A549 (cell line): ENCODE measurements at regions not wholly inside any gene's neighbourhood (a gene's known extent, or its start where the extent isn't known, plus 50 kb on each side); places are given as distances from the start of the nearest gene placed in this dataset.

Experiments
- ESRRA ChIP-seq: fragments of 150-350 bp; IDR thresholded peaks from 2 replicates; pipeline ENCODE4 v1.6.1; 2014; ENCODE audit warnings: mild to moderate bottlenecking, low read length, borderline replicate concordance
- NFE2L2 ChIP-seq: fragments of 150-350 bp; conservative IDR thresholded peaks from 2 replicates; pipeline ENCODE4 v1.6.1; 2014; ENCODE audit warnings: low read length
- POLR2A ChIP-seq: IDR thresholded peaks from 2 replicates; pipeline ENCODE4 v1.6.1; 2012; ENCODE audit warnings: mild to moderate bottlenecking, low read length
- POLR2AphosphoS2 ChIP-seq: conservative IDR thresholded peaks from 2 replicates; pipeline ENCODE4 v1.6.1; 2012; ENCODE audit warnings: low read length, improper control_type of control experiment, inconsistent platforms
- SMC3 ChIP-seq: fragments of >200 bp; sonication (Bioruptor Twin); formaldehyde crosslinking; IDR thresholded peaks from 3 replicates; pipeline ENCODE4 v1.6.1; 2018; ENCODE audit warnings: inconsistent platforms
- ZFP36 ChIP-seq: fragments of 450-650 bp; IDR thresholded peaks from 2 replicates; pipeline ENCODE4 v1.6.1; 2014; ENCODE audit warnings: borderline replicate concordance; ENCODE audit not compliant: partially characterized antibody
- ZNF302 ChIP-seq: fragments of 250-450 bp; sonication (Bioruptor Pico); IDR thresholded peaks from 2 replicates; pipeline ENCODE4 v1.9.0; 2021; ENCODE audit warnings: inconsistent platforms, mild to moderate bottlenecking, moderate library complexity
- TF ChIP-seq, protein P1 (sequence below): fragments of >200 bp; sonication (Bioruptor Twin); formaldehyde crosslinking; IDR thresholded peaks from 3 replicates; pipeline ENCODE4 v1.5.1; 2016
- TF ChIP-seq, protein P2 (sequence below): IDR thresholded peaks from 2 replicates; pipeline ENCODE4 v1.6.1; 2012

DNA sequence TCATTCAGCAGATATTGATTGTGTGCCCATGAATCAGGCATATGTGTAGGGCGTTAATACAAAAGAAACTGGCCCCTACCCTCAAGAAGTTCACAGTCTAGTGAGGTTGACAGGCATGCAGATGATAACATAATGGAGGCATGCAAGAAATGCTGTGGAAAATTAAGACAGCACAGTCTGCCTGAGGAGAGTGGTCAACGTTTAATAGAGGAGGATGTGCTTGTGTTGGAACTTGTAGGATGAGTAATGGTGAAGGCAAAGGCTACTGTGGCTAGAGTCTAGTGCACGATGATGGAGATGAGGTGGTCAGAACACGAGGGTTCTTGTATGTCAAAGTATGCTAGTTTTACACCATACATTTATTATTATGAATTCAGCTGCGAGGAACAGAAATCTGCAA is 295.7 kb downstream of the SOX2 start:
- TF ChIP-seq POLR2A (no peak), ZNF302 (CRISPR knock-in tag) (no peak), ESRRA (no peak), ZFP36 (no peak), NFE2L2 (no peak), SMC3 (no peak), POLR2AphosphoS2 (no peak)
- TF ChIP-seq, protein P1, sequence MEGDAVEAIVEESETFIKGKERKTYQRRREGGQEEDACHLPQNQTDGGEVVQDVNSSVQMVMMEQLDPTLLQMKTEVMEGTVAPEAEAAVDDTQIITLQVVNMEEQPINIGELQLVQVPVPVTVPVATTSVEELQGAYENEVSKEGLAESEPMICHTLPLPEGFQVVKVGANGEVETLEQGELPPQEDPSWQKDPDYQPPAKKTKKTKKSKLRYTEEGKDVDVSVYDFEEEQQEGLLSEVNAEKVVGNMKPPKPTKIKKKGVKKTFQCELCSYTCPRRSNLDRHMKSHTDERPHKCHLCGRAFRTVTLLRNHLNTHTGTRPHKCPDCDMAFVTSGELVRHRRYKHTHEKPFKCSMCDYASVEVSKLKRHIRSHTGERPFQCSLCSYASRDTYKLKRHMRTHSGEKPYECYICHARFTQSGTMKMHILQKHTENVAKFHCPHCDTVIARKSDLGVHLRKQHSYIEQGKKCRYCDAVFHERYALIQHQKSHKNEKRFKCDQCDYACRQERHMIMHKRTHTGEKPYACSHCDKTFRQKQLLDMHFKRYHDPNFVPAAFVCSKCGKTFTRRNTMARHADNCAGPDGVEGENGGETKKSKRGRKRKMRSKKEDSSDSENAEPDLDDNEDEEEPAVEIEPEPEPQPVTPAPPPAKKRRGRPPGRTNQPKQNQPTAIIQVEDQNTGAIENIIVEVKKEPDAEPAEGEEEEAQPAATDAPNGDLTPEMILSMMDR: no peak
- TF ChIP-seq, protein P2, sequence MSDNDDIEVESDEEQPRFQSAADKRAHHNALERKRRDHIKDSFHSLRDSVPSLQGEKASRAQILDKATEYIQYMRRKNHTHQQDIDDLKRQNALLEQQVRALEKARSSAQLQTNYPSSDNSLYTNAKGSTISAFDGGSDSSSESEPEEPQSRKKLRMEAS: no peak
